ENCODE measurements at regions not wholly inside any gene's neighbourhood (a gene's known extent, or its start where the extent isn't known, plus 50 kb on each side); places are given as distances from the start of the nearest gene placed in this dataset.
"Not testable (repeated sequence)": the region's sequence is repeated elsewhere in the genome, so short reads cannot be mapped to it uniquely, and the experiment has no call there.

- TF ChIP-seq CTCF, POLR2A, POLR2AphosphoS5, EP300 (IDR thresholded peaks at IDR 0.05): not testable (repeated sequence)
These were observed 1596.9 kb downstream of the RPIA start for GRCh38 chr2:90288396-90288795.

Data from gastroesophageal sphincter (tissue), 3 donors.